HG03342 (cell line): ENCODE measurements at regions not wholly inside any gene's neighbourhood (a gene's known extent, or its start where the extent isn't known, plus 50 kb on each side); places are given as distances from the start of the nearest gene placed in this dataset.
"Not testable (repeated sequence)": the region's sequence is repeated elsewhere in the genome, so short reads cannot be mapped to it uniquely, and the experiment has no call there.

Experiments used
- ATAC-seq: cut with Tn5 transposase; IDR thresholded peaks from one replicate; pipeline ENCODE4 v1.9.1; 2021; ENCODE audit warnings: mild to moderate bottlenecking, moderate library complexity; ENCODE audit not compliant: unreplicated experiment

DNA sequence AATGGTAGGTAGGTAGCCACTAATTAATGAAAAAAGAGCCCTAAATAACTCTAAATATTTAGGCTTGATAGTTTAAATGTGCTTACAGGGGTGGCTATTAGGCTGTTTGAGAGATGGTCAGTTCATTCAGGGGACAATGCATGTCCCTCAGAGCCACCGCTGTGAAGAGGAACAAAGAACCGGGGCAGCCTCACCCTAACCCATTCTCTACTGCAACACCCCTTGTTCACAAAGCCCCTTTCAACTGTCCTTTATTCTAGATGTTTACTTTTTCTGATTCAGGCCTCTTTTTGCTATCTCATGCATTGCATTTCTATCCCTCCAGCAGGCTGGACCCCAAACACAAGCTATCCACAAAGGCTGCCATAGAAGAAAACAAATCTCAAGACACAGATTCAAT is 906.7 kb downstream of the NR2F1-AS1 start:
- ATAC-seq, result no peak

DNA sequence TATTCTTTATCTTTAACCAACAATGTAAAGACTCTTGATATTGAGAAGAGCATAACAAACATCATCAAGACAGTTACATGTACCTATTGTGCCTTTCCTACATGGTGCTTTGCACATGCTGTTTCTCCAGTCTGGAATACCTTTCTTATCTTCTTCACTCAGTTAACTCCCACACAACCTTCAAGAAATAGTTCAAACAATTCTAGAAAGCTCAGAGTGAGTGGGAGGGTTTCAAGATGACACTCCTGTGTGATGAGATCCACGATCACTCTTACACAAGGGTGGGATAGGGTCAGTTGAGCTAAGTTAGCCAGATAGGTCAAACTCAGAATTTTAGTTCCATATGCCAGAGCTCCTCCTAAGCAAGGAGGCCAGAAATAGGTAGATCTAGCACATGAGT is 915.5 kb downstream of the NR2F1-AS1 start:
- no peak for ATAC-seq

DNA sequence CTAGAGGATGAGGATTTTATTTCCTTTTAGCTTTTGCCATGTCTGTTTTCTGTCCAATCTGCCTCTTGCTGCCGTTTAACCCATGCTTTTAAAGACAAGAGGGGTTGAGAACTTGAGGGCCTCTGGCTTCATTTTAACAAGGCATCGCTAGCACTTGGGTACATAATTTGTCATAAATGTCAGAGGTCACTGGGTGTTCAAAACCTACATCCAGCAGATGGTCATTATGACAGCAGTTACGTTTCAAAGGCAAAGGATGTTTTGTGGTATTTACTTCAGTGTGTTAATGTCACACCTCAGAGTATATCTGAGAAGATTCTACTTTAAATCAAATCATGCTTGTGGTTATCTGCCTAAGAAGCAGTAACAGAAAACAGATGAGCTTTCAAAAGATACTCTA is 918.3 kb downstream of the NR2F1-AS1 start:
- no peak for ATAC-seq

DNA sequence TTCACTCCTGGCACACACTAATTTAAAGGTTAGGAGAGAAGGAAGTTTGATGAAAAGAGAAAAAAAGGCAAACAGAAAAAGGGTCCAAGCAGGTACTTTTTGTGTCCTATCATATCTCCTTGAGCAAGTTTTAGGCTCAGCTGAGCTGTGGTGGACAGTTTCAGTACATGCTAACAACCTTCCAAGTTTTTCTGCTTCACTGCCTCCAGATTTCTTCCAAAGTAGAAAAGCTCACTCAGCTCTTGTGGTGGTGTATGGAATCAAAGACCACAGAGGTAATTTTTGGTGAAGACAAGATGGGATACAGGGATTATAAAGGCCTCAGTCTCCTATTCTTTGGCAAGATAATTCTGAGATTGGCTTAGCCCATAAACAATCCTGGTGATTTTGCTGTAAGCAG is 921.8 kb downstream of the NR2F1-AS1 start:
- ATAC-seq, result no peak

DNA sequence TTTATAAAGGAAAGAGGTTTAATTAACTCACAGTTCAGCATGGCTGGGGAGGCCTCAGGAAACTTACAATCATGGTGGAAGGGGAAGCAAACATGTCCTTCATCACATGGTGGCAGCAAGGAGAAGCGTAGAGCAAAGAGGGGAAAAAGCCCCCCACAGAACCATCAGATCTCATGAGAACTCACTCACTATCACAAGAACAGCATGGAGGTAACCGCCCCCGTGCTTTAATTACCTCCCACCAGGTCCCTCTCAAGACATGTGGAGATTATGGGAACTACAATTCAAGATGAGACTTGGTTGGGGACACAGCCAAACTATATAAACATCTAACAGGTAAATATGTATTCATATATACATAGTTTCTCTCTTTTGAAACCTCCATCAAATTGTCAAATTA is 926.4 kb downstream of the NR2F1-AS1 start:
- not testable (repeated sequence) for ATAC-seq

DNA sequence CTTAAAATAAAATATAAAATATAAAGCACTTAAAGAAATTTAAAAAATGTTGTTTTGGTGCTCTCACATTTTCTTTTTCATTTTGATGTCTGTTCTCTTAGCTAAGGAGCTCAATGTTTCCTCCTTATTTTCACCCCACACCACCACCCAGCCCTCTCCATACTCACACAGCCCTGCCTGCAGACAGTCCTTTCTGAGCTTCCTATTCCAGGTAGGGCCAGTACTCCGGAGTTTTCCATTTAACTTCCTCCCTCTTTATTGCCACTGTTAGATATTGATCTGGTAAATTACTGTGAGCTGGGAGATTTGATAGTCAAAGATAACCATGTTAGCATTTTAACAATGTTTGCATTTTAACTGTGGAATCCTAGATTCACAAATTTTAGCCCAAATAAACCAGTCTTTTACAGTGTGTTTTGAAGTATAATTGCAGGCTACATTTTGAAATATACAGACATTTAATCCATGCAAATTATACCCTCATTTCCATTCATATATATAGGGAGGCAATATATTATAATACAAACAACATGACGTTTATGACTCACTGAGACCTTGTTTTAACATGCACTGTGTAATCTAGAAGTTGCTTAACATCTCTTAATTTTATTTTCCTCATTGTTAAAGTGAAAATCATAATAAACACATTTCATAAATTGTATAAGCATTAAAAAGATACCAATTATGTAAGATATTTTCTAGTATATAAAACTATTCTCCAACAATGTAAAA is 927.1 kb downstream of the NR2F1-AS1 start:
- no peak for ATAC-seq

DNA sequence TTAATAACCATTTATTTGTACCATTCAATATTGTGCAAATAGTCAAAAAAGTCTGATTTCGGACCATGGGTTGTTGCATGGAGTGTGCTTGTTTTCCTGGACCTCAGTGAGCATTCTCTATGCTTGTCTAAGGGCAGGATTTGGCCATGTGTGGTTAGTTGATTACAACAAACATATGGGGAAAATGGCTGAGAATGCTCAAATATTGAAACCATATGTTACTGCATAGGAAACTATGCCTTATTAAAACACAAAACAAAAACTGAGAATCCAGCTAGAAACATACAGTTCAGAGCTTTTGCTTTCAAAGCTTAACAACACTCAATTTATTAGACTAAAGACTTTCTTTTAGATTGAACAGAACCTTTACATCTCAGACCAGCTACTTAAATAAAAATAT is 928.3 kb downstream of the NR2F1-AS1 start:
- ATAC-seq, result no peak

DNA sequence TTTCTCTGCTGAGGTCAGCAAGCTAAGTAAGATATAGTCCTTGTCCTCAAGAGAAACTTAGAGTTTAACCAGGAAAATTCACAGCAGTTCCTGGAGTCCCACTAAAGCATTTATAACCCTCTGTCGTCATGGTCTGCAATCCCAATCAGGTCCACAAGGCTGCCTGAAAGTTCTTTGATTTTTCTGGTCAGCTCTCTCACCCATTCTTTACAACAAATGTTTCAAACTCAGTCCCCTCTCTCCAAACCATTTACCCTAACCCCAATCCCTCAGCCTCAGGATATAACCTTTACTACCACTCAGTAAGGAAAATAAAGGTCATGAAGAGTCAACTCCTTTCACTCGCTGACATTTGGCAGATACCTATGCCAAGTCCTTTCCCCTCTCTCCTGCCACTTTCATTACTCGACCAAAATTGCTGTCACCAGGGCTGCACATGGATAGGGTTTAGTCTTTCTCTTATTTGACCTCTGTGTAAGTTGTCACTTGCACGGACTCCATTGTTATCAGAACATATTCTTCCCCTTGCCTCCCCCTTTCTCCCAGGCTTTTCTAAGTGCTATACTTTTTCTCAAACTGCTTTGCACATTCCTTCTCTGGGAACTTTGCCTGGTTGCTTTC is 936.6 kb downstream of the NR2F1-AS1 start:
- ATAC-seq, result no peak

DNA sequence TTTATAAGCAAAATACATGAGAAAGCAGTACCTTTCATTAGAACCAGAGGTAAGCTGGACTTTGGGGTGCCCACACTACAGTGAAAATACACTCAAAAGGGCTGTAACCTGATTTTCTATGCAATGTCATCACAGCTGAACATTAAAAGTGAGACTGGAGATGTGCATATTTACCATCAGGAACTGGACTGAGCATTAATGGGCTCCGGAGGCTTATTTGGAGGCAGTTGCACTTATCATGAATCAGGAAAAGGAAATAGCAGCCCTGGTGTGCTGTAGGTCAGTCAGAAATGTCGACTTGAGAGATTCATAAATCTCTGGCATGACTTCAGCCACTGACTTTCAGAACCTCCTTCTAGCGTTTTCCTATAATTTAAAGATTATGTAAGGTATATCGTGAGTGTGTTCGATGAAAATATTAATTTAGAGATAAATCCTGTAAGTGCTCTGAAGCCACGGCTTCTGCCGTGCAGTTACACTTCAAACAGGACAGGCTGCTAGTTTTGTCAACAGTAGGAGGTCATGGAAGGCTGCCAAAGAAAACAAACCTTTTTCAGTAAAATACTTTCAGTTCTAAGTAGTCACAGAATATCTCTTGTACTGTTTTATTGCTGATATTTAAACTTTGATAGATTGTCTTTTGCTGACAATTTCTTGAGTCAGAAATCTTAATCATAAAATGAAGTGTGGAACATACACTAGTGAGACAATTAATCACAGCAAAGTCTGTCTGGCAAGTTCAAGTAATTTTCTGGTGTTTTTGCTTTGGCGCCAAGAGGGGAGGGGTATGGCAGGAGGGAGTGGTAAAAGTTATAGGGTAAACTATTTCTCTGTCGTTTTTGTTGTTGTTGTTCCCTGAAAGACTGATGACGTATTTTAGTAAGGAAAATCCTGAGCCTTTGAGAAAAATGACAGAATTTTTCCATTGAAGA is 939.7 kb downstream of the NR2F1-AS1 start:
- no peak for ATAC-seq

DNA sequence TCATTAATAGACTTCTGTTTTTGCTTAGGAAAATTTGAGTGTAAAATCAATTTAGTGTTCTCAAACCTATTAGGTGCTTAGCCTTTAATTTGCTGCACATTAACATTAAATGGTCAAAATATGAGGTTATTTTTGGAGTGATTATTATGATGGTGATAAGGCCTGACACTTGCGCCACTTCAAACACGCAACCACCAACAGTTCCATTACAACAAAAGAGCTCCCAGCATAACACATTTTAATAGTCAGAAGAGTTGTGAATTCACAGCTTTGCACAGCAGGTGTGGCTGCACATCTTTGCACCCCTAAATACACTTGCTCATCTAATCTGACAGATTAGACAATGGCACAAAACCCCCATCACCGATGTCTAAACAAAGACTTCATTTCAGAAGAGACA is 940.7 kb downstream of the NR2F1-AS1 start:
- no peak for ATAC-seq

DNA sequence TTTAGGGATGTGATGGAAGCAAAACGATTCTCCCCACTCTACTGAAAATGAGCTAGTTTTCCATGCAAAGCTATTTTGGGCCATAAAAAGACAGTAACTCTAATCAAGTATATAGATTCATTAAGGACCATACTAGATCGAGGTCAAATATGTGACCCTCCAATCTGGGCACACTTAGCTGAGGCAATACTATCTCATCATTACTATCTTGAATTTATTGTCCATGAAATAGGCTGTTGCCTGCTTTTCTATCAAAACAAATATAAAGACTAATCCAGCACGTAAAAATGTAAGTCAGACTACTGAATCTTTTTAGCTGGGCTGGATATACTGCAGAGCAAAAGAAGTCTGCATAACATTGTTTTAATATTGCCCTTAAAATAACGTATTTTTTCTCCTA is 943.1 kb downstream of the NR2F1-AS1 start:
- ATAC-seq, result no peak

DNA sequence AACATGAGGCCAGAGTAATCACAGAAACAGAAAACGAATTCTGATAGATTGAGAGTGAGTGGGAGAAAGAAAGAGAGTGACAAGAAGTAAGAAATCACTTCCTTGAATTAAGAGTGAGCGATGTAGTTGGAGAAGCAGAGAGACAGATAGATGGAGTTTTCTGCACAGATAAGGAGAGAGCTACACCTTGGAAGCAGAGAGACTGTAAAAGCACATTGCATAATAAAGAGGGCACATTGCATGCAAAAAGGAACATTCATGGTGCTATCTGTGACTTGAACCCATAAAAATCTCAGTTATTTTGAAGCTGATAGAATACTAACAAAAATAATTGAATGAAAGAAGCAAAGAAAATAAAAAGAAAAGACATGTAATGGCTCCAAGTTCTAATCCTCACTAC is 943.8 kb downstream of the NR2F1-AS1 start:
- no peak for ATAC-seq

DNA sequence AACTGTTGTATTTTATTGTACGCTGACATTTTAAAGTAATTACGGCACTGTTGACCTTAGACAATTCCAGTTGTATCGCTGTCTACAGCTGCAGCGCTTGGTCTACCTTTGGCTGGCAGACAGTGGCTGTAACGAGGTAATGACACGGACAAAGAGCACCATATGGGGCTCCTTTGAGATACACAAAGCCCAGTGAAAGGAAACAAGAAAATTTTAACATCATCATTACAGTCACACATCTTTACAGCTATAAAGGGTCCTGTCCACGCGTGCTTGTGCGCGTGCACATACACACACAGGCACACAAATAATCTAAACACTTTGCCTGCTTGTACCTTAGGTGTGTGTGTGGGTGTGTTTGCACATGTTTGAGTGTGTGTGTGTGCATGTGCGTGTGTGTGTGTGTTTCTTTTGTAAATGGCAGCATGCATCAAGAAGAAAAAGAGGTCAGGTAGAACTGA is 946.0 kb downstream of the NR2F1-AS1 start:
- no peak for ATAC-seq

DNA sequence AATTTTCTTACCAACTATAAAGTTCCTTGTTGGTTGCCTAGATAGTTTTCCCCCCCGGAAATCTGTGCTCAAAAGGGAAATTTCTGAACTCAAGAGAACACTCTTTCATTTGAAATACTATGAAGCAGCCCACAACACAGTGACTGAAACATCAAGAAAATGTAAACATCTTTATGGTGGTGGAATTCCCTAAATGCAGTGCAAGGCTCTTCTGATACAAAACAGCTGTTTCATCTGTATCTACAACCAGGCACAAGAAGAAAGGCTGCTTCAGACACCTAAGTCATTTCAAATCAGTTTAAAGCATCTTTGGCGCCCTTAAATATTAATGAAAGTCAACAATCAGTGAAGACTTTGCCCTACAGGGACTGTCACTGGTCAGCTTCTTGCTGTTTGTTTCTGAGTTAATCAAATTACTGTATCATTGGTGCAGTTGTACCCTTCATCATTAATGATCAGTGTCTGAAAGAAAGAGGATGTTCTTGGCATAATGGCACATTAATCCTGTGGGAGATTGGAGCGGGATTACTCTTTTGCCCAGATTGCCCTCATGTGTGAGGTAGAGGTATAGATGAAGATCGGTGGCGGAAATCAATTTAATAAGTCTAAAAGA is 947.0 kb downstream of the NR2F1-AS1 start:
- ATAC-seq, result no peak

DNA sequence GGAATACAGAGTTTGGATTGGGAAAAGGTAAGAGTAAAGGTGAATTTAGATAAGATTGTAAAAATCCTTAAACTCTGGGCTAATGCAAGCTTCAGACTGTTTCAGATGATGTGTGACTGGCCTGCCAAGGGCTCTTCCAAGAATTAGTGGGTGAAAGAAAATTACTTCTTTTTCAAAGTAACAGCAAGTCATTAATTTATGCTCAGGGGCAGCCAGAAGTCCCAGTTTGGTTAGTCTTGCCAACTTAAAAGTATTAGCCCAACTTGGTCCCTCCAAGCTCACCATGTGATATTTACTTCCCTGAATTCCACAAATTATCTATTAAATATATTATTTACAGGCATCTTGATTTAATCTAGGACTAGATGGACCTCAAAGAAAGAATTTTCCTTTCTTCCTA is 947.8 kb downstream of the NR2F1-AS1 start:
- no peak for ATAC-seq

DNA sequence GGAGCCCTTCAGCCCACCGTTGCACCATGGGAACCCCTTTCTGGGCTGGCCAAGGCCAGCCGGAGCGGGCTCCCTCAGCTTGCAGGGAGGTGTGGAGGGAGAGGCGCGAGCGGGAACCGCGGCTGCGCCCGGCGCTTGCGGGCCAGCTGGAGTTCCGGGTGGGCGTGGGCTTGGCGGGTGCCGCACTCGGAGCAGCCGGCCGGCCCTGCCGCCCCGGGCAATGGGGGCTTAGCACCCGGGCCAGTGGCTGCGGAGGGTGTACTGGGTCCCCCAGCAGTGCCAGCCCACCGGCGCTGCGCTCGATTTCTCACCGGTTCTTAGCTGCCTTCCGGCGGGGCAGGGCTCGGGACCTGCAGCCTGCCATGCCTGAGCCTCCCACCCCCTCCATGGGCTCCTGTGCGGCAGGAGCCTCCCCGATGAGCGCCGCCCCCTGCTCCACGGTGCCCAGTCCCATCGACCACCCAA is 949.8 kb downstream of the NR2F1-AS1 start:
- ATAC-seq, result not testable (repeated sequence)

DNA sequence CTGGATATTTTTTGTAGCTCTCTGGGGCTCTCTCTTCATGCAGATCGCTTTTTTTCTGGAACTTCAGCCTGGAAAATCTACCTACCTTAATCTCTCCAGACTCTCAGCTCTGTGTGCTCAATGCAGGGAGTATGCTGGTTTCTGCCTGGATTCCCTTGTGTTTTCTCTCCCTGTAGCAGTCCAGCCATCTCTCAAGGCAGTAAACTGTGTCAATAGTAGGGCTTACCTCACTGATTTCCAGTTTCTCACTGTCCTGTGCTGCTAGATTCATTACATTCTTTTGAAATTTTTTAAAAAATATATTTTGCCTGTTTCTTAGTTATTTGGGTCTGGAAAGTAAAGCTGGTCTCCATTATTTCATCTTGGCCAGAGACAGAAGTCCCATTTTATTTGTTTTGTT is 951.4 kb downstream of the NR2F1-AS1 start:
- no peak for ATAC-seq

DNA sequence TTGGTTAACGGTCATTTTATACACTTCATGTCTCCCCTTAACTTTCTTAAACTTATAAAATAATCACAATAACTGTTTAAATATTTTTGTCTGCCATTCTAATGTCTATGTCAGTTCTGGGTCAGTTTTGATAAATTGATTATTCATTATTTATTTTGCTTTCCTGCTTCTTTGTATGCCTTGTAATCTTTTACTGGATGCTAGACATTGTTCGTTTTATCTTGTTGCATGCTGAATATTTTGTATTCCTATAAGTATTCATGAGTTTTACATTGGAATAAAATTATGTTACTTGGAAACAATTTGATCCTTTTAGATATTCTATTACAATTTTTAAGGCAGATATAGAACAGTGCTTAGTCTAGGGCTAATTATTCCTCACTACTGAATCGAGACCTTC is 952.0 kb downstream of the NR2F1-AS1 start:
- ATAC-seq, result no peak

DNA sequence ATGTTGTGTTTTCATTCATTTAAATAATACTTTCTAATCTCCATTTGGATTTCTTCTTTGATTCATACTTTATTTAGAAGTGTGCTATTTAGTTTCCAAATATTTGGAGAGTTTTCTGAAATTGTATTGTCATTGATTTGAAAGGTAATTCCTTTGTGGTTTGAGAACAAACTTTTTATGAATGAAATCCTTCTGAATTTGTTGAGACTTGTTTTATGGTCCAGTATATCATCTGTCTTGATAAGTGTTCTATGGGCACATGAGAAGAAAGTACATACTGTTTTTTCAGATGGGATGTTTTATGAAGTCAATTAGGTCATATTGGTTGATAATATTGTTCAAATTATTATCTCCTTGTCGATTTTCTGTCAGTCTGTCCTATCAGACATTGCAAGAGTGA is 953.8 kb downstream of the NR2F1-AS1 start:
- no peak for ATAC-seq

DNA sequence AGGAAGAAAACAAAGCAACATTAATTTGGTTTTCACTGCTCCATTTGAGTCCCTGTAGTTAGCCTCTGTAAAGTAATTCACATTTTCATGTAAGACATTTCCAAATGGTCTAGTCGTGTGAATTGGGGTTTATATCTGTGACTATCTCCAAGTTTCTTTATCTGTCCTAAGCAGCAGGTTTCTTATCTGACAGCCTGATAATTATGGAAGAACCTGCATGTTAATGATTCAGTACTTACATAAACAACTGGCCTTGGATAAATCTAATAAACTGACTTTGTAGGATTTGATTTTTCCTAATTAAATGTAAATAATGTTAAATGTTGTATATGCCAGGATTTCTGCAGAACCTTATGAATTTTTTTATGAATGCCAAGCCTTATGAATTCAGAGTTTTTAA is 964.9 kb downstream of the NR2F1-AS1 start:
- no peak for ATAC-seq

DNA sequence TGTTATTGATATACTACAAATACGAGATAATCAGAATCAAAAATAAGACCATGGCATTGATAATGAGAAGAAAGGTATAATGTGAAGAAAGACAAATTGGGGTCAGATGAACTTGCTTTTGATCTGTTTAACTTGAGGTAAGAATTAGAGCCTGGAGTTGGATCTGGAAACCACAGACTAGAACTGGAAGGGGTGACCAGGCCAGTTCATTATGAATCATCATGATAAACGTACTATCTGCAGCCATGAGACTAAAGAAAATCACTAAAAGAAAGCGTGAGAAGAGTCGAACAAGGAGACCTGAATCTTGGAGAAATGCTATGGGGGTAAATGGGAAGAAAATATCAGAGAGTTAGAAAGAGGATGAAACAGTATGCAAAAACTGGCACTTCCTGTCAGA is 967.5 kb downstream of the NR2F1-AS1 start:
- ATAC-seq, result no peak
